ENCODE measurements at regions not wholly inside any gene's neighbourhood (a gene's known extent, or its start where the extent isn't known, plus 50 kb on each side); places are given as distances from the start of the nearest gene placed in this dataset.

- no peaks in the 10 kb centered on the region for H3K4me1 ChIP-seq (ENCODE audit: control insufficient read depth in 1 of 2, insufficient read depth in 2 of 2, low read length in 2 of 2)
Observed at GRCh38 chr12:87518481-87518880, 510.7 kb downstream of the C12orf50 start.

GRCh38 chr12:87518036-87518435, 511.2 kb downstream of the C12orf50 start:
- Histone ChIP-seq H3K27ac (ENCODE audit: low read depth, low read length) (no peak overlapping the region), H3K9ac (ENCODE audit: low read depth in 1 of 2, low read length in 2 of 2) (no peak overlapping the region), H3K4me1 (ENCODE audit: control insufficient read depth in 1 of 2, insufficient read depth in 2 of 2, low read length in 2 of 2) (no peaks in the 10 kb centered on the region), H3K9me3 (ENCODE audit: control insufficient read depth in 1 of 2, low read length in 2 of 2) (no peaks in the 10 kb centered on the region), H3K36me3 (ENCODE audit: control insufficient read depth in 1 of 2, insufficient read depth in 2 of 2, low read length in 2 of 2) (no peaks in the 10 kb centered on the region), H3K27me3 (ENCODE audit: control insufficient read depth in 1 of 2, insufficient read depth in 2 of 2, low read length in 2 of 2) (no peaks in the 10 kb centered on the region), H3K4me3 (ENCODE audit: low read depth in 1 of 2, low read length in 2 of 2) (no peak overlapping the region)

More at GRCh38 chr12:87518481-87518880, 510.7 kb downstream of the C12orf50 start:
- no peak overlapping the region for H3K27ac ChIP-seq (ENCODE audit: low read depth, low read length)
- no peak overlapping the region for H3K4me3 ChIP-seq (ENCODE audit: low read depth in 1 of 2, low read length in 2 of 2)
- H3K9me3 ChIP-seq (ENCODE audit: control insufficient read depth in 1 of 2, low read length in 2 of 2): no peaks in the 10 kb centered on the region
- H3K27me3 ChIP-seq (ENCODE audit: control insufficient read depth in 1 of 2, insufficient read depth in 2 of 2, low read length in 2 of 2): no peaks in the 10 kb centered on the region
- no peak overlapping the region for H3K9ac ChIP-seq (ENCODE audit: low read depth in 1 of 2, low read length in 2 of 2)
- no peaks in the 10 kb centered on the region for H3K36me3 ChIP-seq (ENCODE audit: control insufficient read depth in 1 of 2, insufficient read depth in 2 of 2, low read length in 2 of 2)

GRCh38 chr12:87513536-87514280, 515.5 kb downstream of the C12orf50 start:
- Histone ChIP-seq H3K27ac (ENCODE audit: low read depth, low read length) (no peak overlapping the region), H3K4me3 (ENCODE audit: low read depth in 1 of 2, low read length in 2 of 2) (no peak overlapping the region), H3K9ac (ENCODE audit: low read depth in 1 of 2, low read length in 2 of 2) (no peak overlapping the region), H3K4me1 (ENCODE audit: control insufficient read depth in 1 of 2, insufficient read depth in 2 of 2, low read length in 2 of 2) (no peaks in the 10 kb centered on the region), H3K27me3 (ENCODE audit: control insufficient read depth in 1 of 2, insufficient read depth in 2 of 2, low read length in 2 of 2) (no peaks in the 10 kb centered on the region), H3K9me3 (ENCODE audit: control insufficient read depth in 1 of 2, low read length in 2 of 2) (no peaks in the 10 kb centered on the region), H3K36me3 (ENCODE audit: control insufficient read depth in 1 of 2, insufficient read depth in 2 of 2, low read length in 2 of 2) (no peaks in the 10 kb centered on the region)

- Histone ChIP-seq H3K4me1 (ENCODE audit: control insufficient read depth in 1 of 2, insufficient read depth in 2 of 2, low read length in 2 of 2) (no peaks in the 10 kb centered on the region), H3K36me3 (ENCODE audit: control insufficient read depth in 1 of 2, insufficient read depth in 2 of 2, low read length in 2 of 2) (no peaks in the 10 kb centered on the region), H3K4me3 (ENCODE audit: low read depth in 1 of 2, low read length in 2 of 2) (no peak overlapping the region), H3K9ac (ENCODE audit: low read depth in 1 of 2, low read length in 2 of 2) (no peak overlapping the region), H3K27me3 (ENCODE audit: control insufficient read depth in 1 of 2, insufficient read depth in 2 of 2, low read length in 2 of 2) (no peaks in the 10 kb centered on the region), H3K9me3 (ENCODE audit: control insufficient read depth in 1 of 2, low read length in 2 of 2) (no peaks in the 10 kb centered on the region), H3K27ac (ENCODE audit: low read depth, low read length) (no peak overlapping the region)
Observed at GRCh38 chr12:87511371-87511770, 517.8 kb downstream of the C12orf50 start.

- H3K36me3 ChIP-seq (ENCODE audit: control insufficient read depth in 1 of 2, insufficient read depth in 2 of 2, low read length in 2 of 2): no peaks in the 10 kb centered on the region
- no peaks in the 10 kb centered on the region for H3K27me3 ChIP-seq (ENCODE audit: control insufficient read depth in 1 of 2, insufficient read depth in 2 of 2, low read length in 2 of 2)
Observed at GRCh38 chr12:87509237-87509820, 519.9 kb downstream of the C12orf50 start.

DNA sequence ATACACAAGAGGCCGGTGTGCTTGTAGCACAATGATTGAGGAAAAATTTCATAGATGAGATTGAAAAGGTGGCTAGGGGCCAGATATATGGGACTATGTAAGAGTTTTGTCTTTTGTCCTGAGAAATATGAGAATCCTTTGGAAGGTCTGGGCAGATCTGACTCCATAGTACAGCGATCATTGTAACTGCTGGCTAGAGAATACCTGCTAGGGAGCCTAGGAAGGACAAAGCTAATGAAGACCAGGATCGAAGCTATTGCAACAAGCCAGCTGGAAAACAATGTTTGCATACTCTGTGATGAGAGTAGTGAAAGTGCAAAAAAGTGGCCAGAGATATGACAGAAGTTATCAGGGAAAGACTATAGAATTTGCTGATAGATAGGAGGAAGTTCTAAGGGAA, 537.6 kb downstream of the C12orf50 start:
- H3K9me3 ChIP-seq (ENCODE audit: control insufficient read depth in 1 of 2, low read length in 2 of 2): no peaks in the 10 kb centered on the region
- no peaks in the 10 kb centered on the region for H3K27me3 ChIP-seq (ENCODE audit: control insufficient read depth in 1 of 2, insufficient read depth in 2 of 2, low read length in 2 of 2)
- no peaks in the 10 kb centered on the region for H3K4me1 ChIP-seq (ENCODE audit: control insufficient read depth in 1 of 2, insufficient read depth in 2 of 2, low read length in 2 of 2)
- H3K9ac ChIP-seq (ENCODE audit: low read depth in 1 of 2, low read length in 2 of 2): no peak overlapping the region
- no peaks in the 10 kb centered on the region for H3K36me3 ChIP-seq (ENCODE audit: control insufficient read depth in 1 of 2, insufficient read depth in 2 of 2, low read length in 2 of 2)
- H3K27ac ChIP-seq (ENCODE audit: low read depth, low read length): no peak overlapping the region
- H3K4me3 ChIP-seq (ENCODE audit: low read depth in 1 of 2, low read length in 2 of 2): no peak overlapping the region

More at GRCh38 chr12:87509237-87509820, 519.9 kb downstream of the C12orf50 start:
- H3K4me3 ChIP-seq (ENCODE audit: low read depth in 1 of 2, low read length in 2 of 2): no peak overlapping the region
- H3K27ac ChIP-seq (ENCODE audit: low read depth, low read length): no peak overlapping the region
- H3K9me3 ChIP-seq (ENCODE audit: control insufficient read depth in 1 of 2, low read length in 2 of 2): no peaks in the 10 kb centered on the region
- no peak overlapping the region for H3K9ac ChIP-seq (ENCODE audit: low read depth in 1 of 2, low read length in 2 of 2)
- no peaks in the 10 kb centered on the region for H3K4me1 ChIP-seq (ENCODE audit: control insufficient read depth in 1 of 2, insufficient read depth in 2 of 2, low read length in 2 of 2)

- Histone ChIP-seq H3K27ac (ENCODE audit: low read depth, low read length) (no peak overlapping the region), H3K27me3 (ENCODE audit: control insufficient read depth in 1 of 2, insufficient read depth in 2 of 2, low read length in 2 of 2) (no peaks in the 10 kb centered on the region), H3K9ac (ENCODE audit: low read depth in 1 of 2, low read length in 2 of 2) (no peak overlapping the region), H3K4me3 (ENCODE audit: low read depth in 1 of 2, low read length in 2 of 2) (no peak overlapping the region), H3K36me3 (ENCODE audit: control insufficient read depth in 1 of 2, insufficient read depth in 2 of 2, low read length in 2 of 2) (no peaks in the 10 kb centered on the region), H3K4me1 (ENCODE audit: control insufficient read depth in 1 of 2, insufficient read depth in 2 of 2, low read length in 2 of 2) (no peaks in the 10 kb centered on the region), H3K9me3 (ENCODE audit: control insufficient read depth in 1 of 2, low read length in 2 of 2) (no peaks in the 10 kb centered on the region)
Observed at GRCh38 chr12:87491089-87491488, 538.1 kb downstream of the C12orf50 start.

- no peaks in the 10 kb centered on the region for H3K4me1 ChIP-seq (ENCODE audit: control insufficient read depth in 1 of 2, insufficient read depth in 2 of 2, low read length in 2 of 2)
- H3K36me3 ChIP-seq (ENCODE audit: control insufficient read depth in 1 of 2, insufficient read depth in 2 of 2, low read length in 2 of 2): no peaks in the 10 kb centered on the region
- H3K4me3 ChIP-seq (ENCODE audit: low read depth in 1 of 2, low read length in 2 of 2): no peak overlapping the region
- H3K9ac ChIP-seq (ENCODE audit: low read depth in 1 of 2, low read length in 2 of 2): no peak overlapping the region
- H3K9me3 ChIP-seq (ENCODE audit: control insufficient read depth in 1 of 2, low read length in 2 of 2): no peaks in the 10 kb centered on the region
- H3K27me3 ChIP-seq (ENCODE audit: control insufficient read depth in 1 of 2, insufficient read depth in 2 of 2, low read length in 2 of 2): no peaks in the 10 kb centered on the region
- H3K27ac ChIP-seq (ENCODE audit: low read depth, low read length): no peak overlapping the region
Observed at GRCh38 chr12:87469295-87469694, 559.9 kb downstream of the C12orf50 start.

- H3K4me3 ChIP-seq (ENCODE audit: low read depth in 1 of 2, low read length in 2 of 2): no peak overlapping the region
- H3K36me3 ChIP-seq (ENCODE audit: control insufficient read depth in 1 of 2, insufficient read depth in 2 of 2, low read length in 2 of 2): no peaks in the 10 kb centered on the region
- no peak overlapping the region for H3K9ac ChIP-seq (ENCODE audit: low read depth in 1 of 2, low read length in 2 of 2)
- H3K27me3 ChIP-seq (ENCODE audit: control insufficient read depth in 1 of 2, insufficient read depth in 2 of 2, low read length in 2 of 2): no peaks in the 10 kb centered on the region
- no peak overlapping the region for H3K27ac ChIP-seq (ENCODE audit: low read depth, low read length)
- no peaks in the 10 kb centered on the region for H3K9me3 ChIP-seq (ENCODE audit: control insufficient read depth in 1 of 2, low read length in 2 of 2)
- H3K4me1 ChIP-seq (ENCODE audit: control insufficient read depth in 1 of 2, insufficient read depth in 2 of 2, low read length in 2 of 2): no peaks in the 10 kb centered on the region
Observed at GRCh38 chr12:87467936-87468335, 561.3 kb downstream of the C12orf50 start.

DNA sequence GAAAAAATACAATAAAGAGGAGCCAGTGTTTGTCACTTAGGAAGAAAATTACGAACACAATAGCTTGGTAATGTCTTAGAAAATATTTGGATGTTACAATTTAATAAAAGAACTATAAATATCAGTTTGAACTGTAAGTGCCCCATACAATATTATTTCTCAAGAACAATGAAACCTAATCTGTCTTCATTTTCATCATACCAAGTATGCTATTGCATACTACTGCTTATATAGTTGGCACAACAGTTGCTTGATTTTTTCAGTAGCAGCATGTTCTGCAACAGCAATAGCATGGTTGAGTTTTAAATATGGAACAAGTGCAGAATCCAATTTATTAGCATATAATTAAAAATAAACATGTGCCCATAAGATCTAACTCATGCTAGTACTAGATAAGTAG, 564.6 kb downstream of the C12orf50 start:
- Histone ChIP-seq H3K27me3 (ENCODE audit: control insufficient read depth in 1 of 2, insufficient read depth in 2 of 2, low read length in 2 of 2) (no peaks in the 10 kb centered on the region), H3K4me1 (ENCODE audit: control insufficient read depth in 1 of 2, insufficient read depth in 2 of 2, low read length in 2 of 2) (no peaks in the 10 kb centered on the region), H3K36me3 (ENCODE audit: control insufficient read depth in 1 of 2, insufficient read depth in 2 of 2, low read length in 2 of 2) (no peaks in the 10 kb centered on the region), H3K4me3 (ENCODE audit: low read depth in 1 of 2, low read length in 2 of 2) (no peak overlapping the region), H3K9ac (ENCODE audit: low read depth in 1 of 2, low read length in 2 of 2) (no peak overlapping the region), H3K27ac (ENCODE audit: low read depth, low read length) (no peak overlapping the region), H3K9me3 (ENCODE audit: control insufficient read depth in 1 of 2, low read length in 2 of 2) (no peaks in the 10 kb centered on the region)
